Right hindlimb (tissue), 1 donor: ENCODE measurements at regions not wholly inside any gene's neighbourhood (a gene's known extent, or its start where the extent isn't known, plus 50 kb on each side); places are given as distances from the start of the nearest gene placed in this dataset.
A peak's percentile ranks its signal among the peaks of the same experiment; 100 is the strongest.
"Not testable (repeated sequence)": the region's sequence is repeated elsewhere in the genome, so short reads cannot be mapped to it uniquely, and the experiment has no call there.

ENCODE experiments used
- DNase-seq: peaks from one replicate; pipeline ENCODE4 v3.0.0-alpha.2; 2018

DNA sequence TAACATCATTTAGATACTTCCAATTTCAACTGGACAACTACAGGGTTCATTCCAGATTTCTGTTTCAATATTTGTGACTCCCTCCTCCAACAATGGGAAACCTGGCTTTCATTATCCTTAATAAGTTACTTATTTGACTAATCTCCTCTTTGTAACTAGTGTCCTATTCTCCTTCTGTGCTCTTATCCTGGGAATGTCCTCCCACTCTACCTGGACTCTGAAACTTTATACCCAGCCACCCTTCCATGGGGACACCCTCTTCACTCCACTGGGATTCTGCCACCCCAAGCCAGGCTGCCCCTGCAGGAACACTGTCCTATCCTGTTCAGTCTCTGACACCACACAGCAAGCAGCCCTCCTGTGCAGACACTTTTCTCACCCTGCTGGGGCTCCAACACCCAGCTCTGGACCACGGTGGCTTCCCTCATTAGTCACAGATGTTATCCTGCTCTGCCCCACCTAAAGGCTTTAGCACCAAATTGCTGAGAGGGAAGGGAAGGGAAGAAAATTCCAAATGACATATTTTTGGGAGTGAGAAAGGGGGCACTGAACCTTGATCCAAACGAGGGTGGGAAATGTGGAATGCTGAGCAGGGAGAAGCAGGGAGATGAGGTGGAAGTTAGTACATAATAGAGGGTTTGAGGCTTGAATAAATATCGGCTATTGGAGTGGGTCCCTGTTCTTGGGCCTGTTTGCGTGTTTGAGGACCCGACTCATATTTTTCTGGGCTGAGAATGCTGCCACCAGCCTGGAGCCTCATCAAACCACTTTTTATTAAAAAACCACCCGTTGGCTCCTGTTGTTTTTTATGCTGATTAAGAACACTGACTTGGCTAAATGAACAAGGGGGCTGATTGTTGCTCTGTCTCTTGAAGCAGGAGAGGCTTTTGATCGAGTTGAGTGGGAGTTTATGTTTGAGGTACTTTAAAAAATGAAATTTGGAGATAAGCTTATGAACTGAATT lies 54.0 kb upstream of the AKIRIN2 start:
- DNase-seq = peak; percentile 29

DNA sequence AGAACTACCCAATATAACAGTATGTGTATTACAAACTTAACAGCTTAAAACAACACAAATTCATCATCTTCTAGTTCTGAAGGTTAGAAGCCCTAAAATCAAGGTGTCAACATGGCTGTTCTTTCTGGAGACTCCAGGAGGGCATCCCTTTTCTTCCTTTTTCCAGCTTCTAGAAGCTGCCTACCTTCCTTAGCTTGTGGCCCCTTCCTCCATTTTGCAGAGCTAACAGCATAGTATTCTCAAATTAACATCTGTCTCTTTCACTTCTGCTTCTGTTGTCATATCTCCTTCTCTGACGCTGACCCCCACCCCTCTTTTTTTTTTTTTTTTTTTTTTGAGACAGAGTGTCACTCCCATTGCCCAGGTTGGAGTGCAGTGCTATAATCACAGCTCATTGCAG lies 52.8 kb upstream of the AKIRIN2 start:
- DNase-seq = no peak

DNA sequence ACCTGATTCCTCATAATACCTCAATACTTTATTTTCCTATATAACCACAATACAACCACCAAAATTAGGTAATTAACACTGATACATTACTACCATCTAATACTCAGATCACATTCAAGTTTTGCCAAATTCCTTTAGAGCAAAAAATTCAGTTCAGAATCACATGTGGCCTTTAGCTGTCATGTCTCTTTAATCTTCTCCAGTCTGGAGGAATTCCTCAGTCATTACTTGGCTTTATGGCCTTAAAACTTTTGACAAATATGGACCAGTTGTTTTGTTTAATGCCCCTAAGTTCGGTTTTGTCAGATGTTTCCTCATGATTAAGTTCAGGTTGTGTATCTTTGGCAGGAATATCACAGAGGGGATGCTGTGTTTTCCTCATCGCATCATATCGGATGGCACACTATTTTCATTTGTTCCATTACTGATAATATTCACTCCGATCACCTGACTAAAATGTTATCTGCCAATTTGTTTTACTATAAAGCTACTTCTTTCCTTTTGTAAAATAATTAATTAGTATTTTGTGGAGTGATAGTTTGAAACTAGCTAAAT lies 51.2 kb upstream of the AKIRIN2 start:
- no peak for DNase-seq

DNA sequence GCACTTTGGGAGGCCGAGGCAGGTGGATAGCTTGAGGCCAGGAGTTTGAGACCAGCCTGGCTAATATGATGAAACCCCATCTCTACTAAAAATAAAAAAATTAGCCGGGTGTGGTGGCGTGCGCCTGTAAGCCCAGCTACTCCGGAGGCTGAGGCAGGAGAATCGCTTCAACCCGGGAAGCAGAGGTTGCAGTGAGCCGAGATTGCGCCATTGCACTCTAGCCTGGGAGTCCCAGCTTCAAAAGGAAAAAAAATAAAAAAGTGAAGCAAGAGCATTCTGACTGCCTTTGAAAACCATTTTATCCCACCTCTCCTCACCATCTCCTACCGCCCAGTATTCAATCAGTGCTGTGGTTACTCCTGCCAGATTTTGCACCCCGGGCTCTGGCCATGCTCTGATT lies 50.5 kb upstream of the AKIRIN2 start:
- DNase-seq = not testable (repeated sequence)
